IMR-90 (cell line): ENCODE measurements at regions not wholly inside any gene's neighbourhood (a gene's known extent, or its start where the extent isn't known, plus 50 kb on each side); places are given as distances from the start of the nearest gene placed in this dataset.

Experiments used
- ATAC-seq: fragments of 200-7000 bp; cut with Tn5 transposase; 2 replicates; pipeline ENCODE4 v1.9.1; 2020; ENCODE audit warnings: low read depth, mild to moderate bottlenecking, moderate library complexity
- BruUV-seq: library from RNA; stranded (reverse); fragments of 400-500 nt; replicated peaks from 2 replicates; lab custom pipeline; 2021; lab: Mats Ljungman, UMichigan
- CTCF ChIA-PET: fragments of 300-600 bp; formaldehyde crosslinking; extraction: SDS; loops from one replicate; lab custom pipeline; 2021; ENCODE audit warnings: antibody characterized with exemption; lab: Yijun Ruan, JAX
- POLR2A ChIA-PET: fragments of 300-600 bp; sonication (Branson Sonifier 250); formaldehyde crosslinking; loops from one replicate; lab custom pipeline; 2022; ENCODE audit warnings: antibody characterized with exemption; ENCODE audit not compliant: unreplicated experiment; lab: Charles Lee
- DNase-seq: peaks from one replicate; pipeline ENCODE4 v3.0.0; 2013
- H2AFZ ChIP-seq: replicated peaks from 2 replicates; pipeline ENCODE3; 2013; ENCODE audit warnings: low read length, mild to moderate bottlenecking; ENCODE audit not compliant: poor library complexity
- H2AK5ac ChIP-seq: 2 replicates; pipeline ENCODE4 v1.6.1; 2013; ENCODE audit warnings: low read depth, low read length, inconsistent platforms
- H2AK9ac ChIP-seq: replicated peaks from 2 replicates; pipeline ENCODE3; 2013; ENCODE audit warnings: mild to moderate bottlenecking, low read depth, low read length, moderate library complexity; ENCODE audit not compliant: poor library complexity
- H2BK120ac ChIP-seq: 2 replicates; pipeline ENCODE4 v1.6.1; 2013; ENCODE audit warnings: low read depth, low read length, inconsistent platforms
- H2BK15ac ChIP-seq: 3 replicates; pipeline ENCODE4 v1.6.1; 2013; ENCODE audit warnings: low read depth, low read length, inconsistent platforms
- H2BK20ac ChIP-seq: 2 replicates; pipeline ENCODE4 v1.6.1; 2013; ENCODE audit warnings: low read depth, mild to moderate bottlenecking, inconsistent platforms, low read length, moderate library complexity
- H2BK5ac ChIP-seq: 2 replicates; pipeline ENCODE4 v1.6.1; 2013; ENCODE audit warnings: mild to moderate bottlenecking, low read depth, low read length, inconsistent platforms; ENCODE audit not compliant: poor library complexity, severe bottlenecking
- H3K14ac ChIP-seq: replicated peaks from 2 replicates; pipeline ENCODE4 v1.6.1; 2013; ENCODE audit warnings: low read depth, low read length, inconsistent platforms
- H3K18ac ChIP-seq: 2 replicates; pipeline ENCODE4 v1.6.1; 2013; ENCODE audit warnings: low read depth, low read length, control low read depth
- H3K23ac ChIP-seq: 2 replicates; pipeline ENCODE4 v1.6.1; 2013; ENCODE audit warnings: low read depth, low read length, inconsistent platforms
- H3K27ac ChIP-seq: 2 replicates; pipeline ENCODE4 v1.5.1; 2013; ENCODE audit warnings: mild to moderate bottlenecking, control low read depth, low read length; ENCODE audit not compliant: insufficient read depth
- H3K27me3 ChIP-seq: 2 replicates; pipeline ENCODE4 v1.6.1; 2013; ENCODE audit warnings: low read length; ENCODE audit not compliant: control insufficient read depth, insufficient read depth
- H3K36me3 ChIP-seq: 2 replicates; pipeline ENCODE4 v1.6.1; 2013; ENCODE audit warnings: low read length, mixed read lengths; ENCODE audit not compliant: control insufficient read depth, insufficient read depth
- H3K4ac ChIP-seq: 2 replicates; pipeline ENCODE4 v1.6.1; 2013; ENCODE audit warnings: low read depth, low read length, inconsistent platforms
- H3K4me1 ChIP-seq: 2 replicates; pipeline ENCODE4 v1.6.1; 2013; ENCODE audit warnings: low read length, mixed read lengths; ENCODE audit not compliant: control insufficient read depth, insufficient read depth
- H3K4me2 ChIP-seq: 2 replicates; pipeline ENCODE4 v1.6.1; 2013; ENCODE audit warnings: low read depth, mild to moderate bottlenecking, control low read depth, low read length, moderate library complexity
- H3K4me3 ChIP-seq: 2 replicates; pipeline ENCODE4 v1.5.1; 2013; ENCODE audit warnings: low read depth, mild to moderate bottlenecking, control low read depth, low read length, moderate library complexity; ENCODE audit not compliant: insufficient read depth
- H3K56ac ChIP-seq: 2 replicates; pipeline ENCODE4 v1.6.1; 2013; ENCODE audit warnings: low read length, inconsistent platforms; ENCODE audit not compliant: insufficient read depth; ENCODE audit errors: extremely low read depth
- H3K79me1 ChIP-seq, 2 experiments: 2 replicates each; pipeline ENCODE4 v1.6.1; 2013; ENCODE audit warnings: low read length in 2 of 2, inconsistent platforms in 1 of 2, low read depth in 1 of 2
- H3K9ac ChIP-seq: 2 replicates; pipeline ENCODE4 v1.6.1; 2013; ENCODE audit warnings: low read depth, low read length, control low read depth
- H3K9me1 ChIP-seq: 2 replicates; pipeline ENCODE4 v1.6.1; 2013; ENCODE audit warnings: low read length, inconsistent platforms; ENCODE audit not compliant: insufficient read depth
- H3K9me3 ChIP-seq: 2 replicates; pipeline ENCODE4 v1.6.1; 2013; ENCODE audit warnings: low read length; ENCODE audit not compliant: control insufficient read depth, insufficient read depth
- H4K20me1 ChIP-seq: 2 replicates; pipeline ENCODE4 v1.6.1; 2013; ENCODE audit warnings: low read length, inconsistent platforms; ENCODE audit not compliant: insufficient read depth
- H4K5ac ChIP-seq: 2 replicates; pipeline ENCODE4 v1.6.1; 2013; ENCODE audit warnings: mild to moderate bottlenecking, low read depth, low read length, control low read depth
- H4K8ac ChIP-seq, 2 experiments: 2 replicates each; pipeline ENCODE4 v1.6.1; 2013; ENCODE audit warnings: low read depth in 2 of 2, low read length in 2 of 2, control low read depth in 1 of 2, inconsistent platforms in 1 of 2
- H4K91ac ChIP-seq: 2 replicates; pipeline ENCODE4 v1.6.1; 2013; ENCODE audit warnings: low read depth, low read length, inconsistent platforms; ENCODE audit not compliant: insufficient read depth
- CEBPB ChIP-seq: IDR thresholded peaks from 2 replicates; pipeline ENCODE4 v1.6.1; 2012; ENCODE audit warnings: low read depth, low read length, improper control_type of control experiment
- POLR2A ChIP-seq: IDR thresholded peaks from 2 replicates; pipeline ENCODE4 v1.6.1; 2012; ENCODE audit warnings: mild to moderate bottlenecking, low read depth, low read length
- WGBS, 2 experiments: methylation state at CpG; one replicate each; pipeline versions ENCODE4 v1.1.5 to v1.1.7; 2013; ENCODE audit warnings: missing lambda C conversion rate in 2 of 2; ENCODE audit not compliant: insufficient read length in 1 of 2; ENCODE audit errors: extremely low coverage in 2 of 2; 5-methylcytosine and 5-hydroxymethylcytosine counted together
- dilution Hi-C: fragments of 300-500 bp; cut with HindIII; formaldehyde crosslinking; loops from one replicate; pipeline ENCODE4 v1.14.3; 2018; ENCODE audit warnings: low sequenced_read_pairs; ENCODE audit not compliant: unreplicated experiment
- in situ Hi-C: fragments of 300-500 bp; cut with MboI; formaldehyde crosslinking; loops from 3 replicates; pipeline ENCODE4 v1.14.3; 2019; ENCODE audit warnings: low sequenced_read_pairs, inconsistent platforms, mixed read lengths
- intact Hi-C: fragments of 100-400 bp; cut with micrococcal nuclease; formaldehyde crosslinking; loops from 2 replicates; pipeline ENCODE4 v1.10.0; 2022

DNA sequence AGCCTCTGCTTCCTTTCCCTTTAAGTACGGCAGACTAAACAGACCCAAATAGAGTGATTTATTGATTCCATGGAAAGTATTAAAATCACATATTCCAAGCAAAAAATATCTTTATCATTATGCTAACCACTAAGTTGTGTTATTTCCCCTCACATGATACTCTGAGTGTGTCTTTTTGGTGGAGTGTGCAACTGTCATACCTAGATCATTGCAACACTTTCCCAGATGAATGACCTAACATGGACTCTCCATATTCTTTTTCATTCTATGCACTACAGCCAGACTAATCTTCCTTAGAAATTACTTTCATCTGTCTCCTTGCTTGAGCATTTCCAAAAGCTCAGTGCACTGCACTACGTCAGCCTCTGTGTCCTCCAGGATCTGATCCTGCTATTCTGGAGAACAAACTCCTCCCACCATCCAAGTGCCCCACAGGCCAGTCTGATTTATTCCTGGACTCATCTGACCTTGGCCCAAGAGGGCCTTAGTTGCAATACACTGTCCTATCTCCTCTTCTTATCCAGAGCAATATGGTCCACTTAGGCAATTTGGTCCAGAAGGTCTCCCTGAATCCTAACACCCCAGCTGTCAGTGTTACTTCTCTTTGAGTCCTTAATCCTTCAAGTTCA is 263.3 kb upstream of the KLF6 start:
- Histone ChIP-seq H3K14ac (no peak overlapping the region), H2BK5ac (no peak overlapping the region), H2BK120ac (no peak overlapping the region), H3K23ac (no peak overlapping the region), H2AFZ (no peak overlapping the region), H3K27me3 (no peaks in the 10 kb centered on the region), H3K9me1 (no peaks in the 10 kb centered on the region), H4K8ac (no peak overlapping the region), H3K4ac (no peak overlapping the region), H2AK5ac (no peak overlapping the region), H4K20me1 (no peaks in the 10 kb centered on the region), H2BK20ac (no peak overlapping the region), H3K18ac (no peak overlapping the region), H3K56ac (no peak overlapping the region), H3K9me3 (no peaks in the 10 kb centered on the region), H3K79me1 (0 out of 4 replicates have a peak, but pooled peaks cover 0 to 3% of the 10 kb centered on the region in 2 experiments), H4K91ac (no peak overlapping the region), H2BK15ac (no peak overlapping the region), H3K36me3 (no peaks in the 10 kb centered on the region), H3K9ac (no peak overlapping the region), H3K4me3 (no peak overlapping the region), H4K5ac (no peak overlapping the region), H3K27ac (no peak overlapping the region), H3K4me2 (no peak overlapping the region), H3K4me1 (peaks cover 5% of the 10 kb centered on the region; the same call in 1 of the 2 replicates), H2AK9ac (no peak overlapping the region)
- TF ChIP-seq CEBPB (0 out of 2 replicates have a peak, but pooled peaks have one; percentile 20), POLR2A (no peak)
- WGBS, 2 experiments = no CpG with 5 or more reads among the region's 2 CpGs
- no peak for ATAC-seq
- BruUV-seq = no TSS peak
- POLR2A ChIA-PET = no interaction called here
- no peak for DNase-seq
- intact Hi-C loops = no loop called here
- dilution Hi-C loops = no loop called here
- CTCF ChIA-PET = no interaction called here
- in situ Hi-C loops = no loop called here
